IMR-90 (cell line): ENCODE measurements at regions not wholly inside any gene's neighbourhood (a gene's known extent, or its start where the extent isn't known, plus 50 kb on each side); places are given as distances from the start of the nearest gene placed in this dataset.

Experiments
- ATAC-seq: fragments of 200-7000 bp; cut with Tn5 transposase; 2 replicates; pipeline ENCODE4 v1.9.1; 2020; ENCODE audit warnings: low read depth, mild to moderate bottlenecking, moderate library complexity
- BruUV-seq: library from RNA; stranded (reverse); fragments of 400-500 nt; replicated peaks from 2 replicates; lab custom pipeline; 2021; lab: Mats Ljungman, UMichigan
- CTCF ChIA-PET: fragments of 300-600 bp; formaldehyde crosslinking; extraction: SDS; loops from one replicate; lab custom pipeline; 2021; ENCODE audit warnings: antibody characterized with exemption; lab: Yijun Ruan, JAX
- POLR2A ChIA-PET: fragments of 300-600 bp; sonication (Branson Sonifier 250); formaldehyde crosslinking; loops from one replicate; lab custom pipeline; 2022; ENCODE audit warnings: antibody characterized with exemption; ENCODE audit not compliant: unreplicated experiment; lab: Charles Lee
- DNase-seq: peaks from one replicate; pipeline ENCODE4 v3.0.0; 2013
- H2AFZ ChIP-seq: replicated peaks from 2 replicates; pipeline ENCODE3; 2013; ENCODE audit warnings: low read length, mild to moderate bottlenecking; ENCODE audit not compliant: poor library complexity
- H2AK5ac ChIP-seq: 2 replicates; pipeline ENCODE4 v1.6.1; 2013; ENCODE audit warnings: low read depth, low read length, inconsistent platforms
- H2AK9ac ChIP-seq: replicated peaks from 2 replicates; pipeline ENCODE3; 2013; ENCODE audit warnings: mild to moderate bottlenecking, low read depth, low read length, moderate library complexity; ENCODE audit not compliant: poor library complexity
- H2BK120ac ChIP-seq: 2 replicates; pipeline ENCODE4 v1.6.1; 2013; ENCODE audit warnings: low read depth, low read length, inconsistent platforms
- H2BK15ac ChIP-seq: 3 replicates; pipeline ENCODE4 v1.6.1; 2013; ENCODE audit warnings: low read depth, low read length, inconsistent platforms
- H2BK20ac ChIP-seq: 2 replicates; pipeline ENCODE4 v1.6.1; 2013; ENCODE audit warnings: low read depth, mild to moderate bottlenecking, inconsistent platforms, low read length, moderate library complexity
- H2BK5ac ChIP-seq: 2 replicates; pipeline ENCODE4 v1.6.1; 2013; ENCODE audit warnings: mild to moderate bottlenecking, low read depth, low read length, inconsistent platforms; ENCODE audit not compliant: poor library complexity, severe bottlenecking
- H3K14ac ChIP-seq: replicated peaks from 2 replicates; pipeline ENCODE4 v1.6.1; 2013; ENCODE audit warnings: low read depth, low read length, inconsistent platforms
- H3K18ac ChIP-seq: 2 replicates; pipeline ENCODE4 v1.6.1; 2013; ENCODE audit warnings: low read depth, low read length, control low read depth
- H3K23ac ChIP-seq: 2 replicates; pipeline ENCODE4 v1.6.1; 2013; ENCODE audit warnings: low read depth, low read length, inconsistent platforms
- H3K27ac ChIP-seq: 2 replicates; pipeline ENCODE4 v1.5.1; 2013; ENCODE audit warnings: mild to moderate bottlenecking, control low read depth, low read length; ENCODE audit not compliant: insufficient read depth
- H3K27me3 ChIP-seq: 2 replicates; pipeline ENCODE4 v1.6.1; 2013; ENCODE audit warnings: low read length; ENCODE audit not compliant: control insufficient read depth, insufficient read depth
- H3K36me3 ChIP-seq: 2 replicates; pipeline ENCODE4 v1.6.1; 2013; ENCODE audit warnings: low read length, mixed read lengths; ENCODE audit not compliant: control insufficient read depth, insufficient read depth
- H3K4ac ChIP-seq: 2 replicates; pipeline ENCODE4 v1.6.1; 2013; ENCODE audit warnings: low read depth, low read length, inconsistent platforms
- H3K4me1 ChIP-seq: 2 replicates; pipeline ENCODE4 v1.6.1; 2013; ENCODE audit warnings: low read length, mixed read lengths; ENCODE audit not compliant: control insufficient read depth, insufficient read depth
- H3K4me2 ChIP-seq: 2 replicates; pipeline ENCODE4 v1.6.1; 2013; ENCODE audit warnings: low read depth, mild to moderate bottlenecking, control low read depth, low read length, moderate library complexity
- H3K4me3 ChIP-seq: 2 replicates; pipeline ENCODE4 v1.5.1; 2013; ENCODE audit warnings: low read depth, mild to moderate bottlenecking, control low read depth, low read length, moderate library complexity; ENCODE audit not compliant: insufficient read depth
- H3K56ac ChIP-seq: 2 replicates; pipeline ENCODE4 v1.6.1; 2013; ENCODE audit warnings: low read length, inconsistent platforms; ENCODE audit not compliant: insufficient read depth; ENCODE audit errors: extremely low read depth
- H3K79me1 ChIP-seq, 2 experiments: 2 replicates each; pipeline ENCODE4 v1.6.1; 2013; ENCODE audit warnings: low read length in 2 of 2, inconsistent platforms in 1 of 2, low read depth in 1 of 2
- H3K9ac ChIP-seq: 2 replicates; pipeline ENCODE4 v1.6.1; 2013; ENCODE audit warnings: low read depth, low read length, control low read depth
- H3K9me1 ChIP-seq: 2 replicates; pipeline ENCODE4 v1.6.1; 2013; ENCODE audit warnings: low read length, inconsistent platforms; ENCODE audit not compliant: insufficient read depth
- H3K9me3 ChIP-seq: 2 replicates; pipeline ENCODE4 v1.6.1; 2013; ENCODE audit warnings: low read length; ENCODE audit not compliant: control insufficient read depth, insufficient read depth
- H4K20me1 ChIP-seq: 2 replicates; pipeline ENCODE4 v1.6.1; 2013; ENCODE audit warnings: low read length, inconsistent platforms; ENCODE audit not compliant: insufficient read depth
- H4K5ac ChIP-seq: 2 replicates; pipeline ENCODE4 v1.6.1; 2013; ENCODE audit warnings: mild to moderate bottlenecking, low read depth, low read length, control low read depth
- H4K8ac ChIP-seq, 2 experiments: 2 replicates each; pipeline ENCODE4 v1.6.1; 2013; ENCODE audit warnings: low read depth in 2 of 2, low read length in 2 of 2, control low read depth in 1 of 2, inconsistent platforms in 1 of 2
- H4K91ac ChIP-seq: 2 replicates; pipeline ENCODE4 v1.6.1; 2013; ENCODE audit warnings: low read depth, low read length, inconsistent platforms; ENCODE audit not compliant: insufficient read depth
- BHLHE40 ChIP-seq: fragments of 150-350 bp; IDR thresholded peaks from 2 replicates; pipeline ENCODE4 v1.6.1; 2016; ENCODE audit warnings: mild to moderate bottlenecking, low read depth, low read length
- CEBPB ChIP-seq: IDR thresholded peaks from 2 replicates; pipeline ENCODE4 v1.6.1; 2012; ENCODE audit warnings: low read depth, low read length, improper control_type of control experiment
- CTCF ChIP-seq: conservative IDR thresholded peaks from 2 replicates; pipeline ENCODE4 v1.5.1; 2012; ENCODE audit warnings: mild to moderate bottlenecking, low read depth, low read length, improper control_type of control experiment
- ELK1 ChIP-seq: fragments of 150-350 bp; IDR thresholded peaks from 2 replicates; pipeline ENCODE4 v1.6.1; 2016; ENCODE audit warnings: low read depth, mild to moderate bottlenecking, low read length, moderate library complexity, borderline replicate concordance
- FOS ChIP-seq: fragments of 150-350 bp; IDR thresholded peaks from 2 replicates; pipeline ENCODE4 v1.6.1; 2016; ENCODE audit warnings: low read depth, low read length
- MAFK ChIP-seq: IDR thresholded peaks from 2 replicates; pipeline ENCODE4 v1.6.1; 2012; ENCODE audit warnings: low read depth, low read length, improper control_type of control experiment
- MAZ ChIP-seq: IDR thresholded peaks from 2 replicates; pipeline ENCODE4 v1.6.1; 2012; ENCODE audit warnings: low read depth, mild to moderate bottlenecking, low read length, improper control_type of control experiment, moderate library complexity, borderline replicate concordance
- MXI1 ChIP-seq: IDR thresholded peaks from 2 replicates; pipeline ENCODE4 v1.6.1; 2012; ENCODE audit warnings: low read depth, mild to moderate bottlenecking, low read length, moderate library complexity, borderline replicate concordance
- NFE2L2 ChIP-seq: fragments of 150-350 bp; IDR thresholded peaks from 2 replicates; pipeline ENCODE4 v1.6.1; 2016; ENCODE audit warnings: low read depth, mild to moderate bottlenecking, low read length
- POLR2A ChIP-seq: IDR thresholded peaks from 2 replicates; pipeline ENCODE4 v1.6.1; 2012; ENCODE audit warnings: mild to moderate bottlenecking, low read depth, low read length
- RAD21 ChIP-seq: IDR thresholded peaks from 2 replicates; pipeline ENCODE4 v1.6.1; 2012; ENCODE audit warnings: low read length, improper control_type of control experiment
- RCOR1 ChIP-seq: IDR thresholded peaks from 2 replicates; pipeline ENCODE4 v1.6.1; 2012; ENCODE audit warnings: mild to moderate bottlenecking, low read length, improper control_type of control experiment; ENCODE audit not compliant: insufficient replicate concordance
- SMC3 ChIP-seq: fragments of 150-350 bp; IDR thresholded peaks from 2 replicates; pipeline ENCODE4 v1.6.1; 2016; ENCODE audit warnings: low read depth, mild to moderate bottlenecking, antibody characterized with exemption, low read length, moderate library complexity
- USF2 ChIP-seq: fragments of 150-350 bp; IDR thresholded peaks from 2 replicates; pipeline ENCODE4 v1.6.1; 2017; ENCODE audit warnings: mild to moderate bottlenecking, antibody characterized with exemption, low read length, low read depth
- WGBS, 2 experiments: methylation state at CpG; one replicate each; pipeline versions ENCODE4 v1.1.5 to v1.1.7; 2013; ENCODE audit warnings: missing lambda C conversion rate in 2 of 2; ENCODE audit not compliant: insufficient read length in 1 of 2; ENCODE audit errors: extremely low coverage in 2 of 2; 5-methylcytosine and 5-hydroxymethylcytosine counted together
- dilution Hi-C: fragments of 300-500 bp; cut with HindIII; formaldehyde crosslinking; loops from one replicate; pipeline ENCODE4 v1.14.3; 2018; ENCODE audit warnings: low sequenced_read_pairs; ENCODE audit not compliant: unreplicated experiment
- in situ Hi-C: fragments of 300-500 bp; cut with MboI; formaldehyde crosslinking; loops from 3 replicates; pipeline ENCODE4 v1.14.3; 2019; ENCODE audit warnings: low sequenced_read_pairs, inconsistent platforms, mixed read lengths
- intact Hi-C: fragments of 100-400 bp; cut with micrococcal nuclease; formaldehyde crosslinking; loops from 2 replicates; pipeline ENCODE4 v1.10.0; 2022

- Histone ChIP-seq H2AK9ac (no peak overlapping the region), H2BK20ac (no peak overlapping the region), H2AK5ac (no peak overlapping the region), H3K4me2 (no peak overlapping the region), H3K9ac (no peak overlapping the region), H4K91ac (no peak overlapping the region), H3K14ac (no peak overlapping the region), H4K5ac (no peak overlapping the region), H2BK5ac (no peak overlapping the region), H3K4me3 (no peak overlapping the region), H3K27me3 (no peaks in the 10 kb centered on the region), H3K18ac (no peak overlapping the region), H3K56ac (no peak overlapping the region), H2AFZ (no peak overlapping the region), H3K4ac (no peak overlapping the region), H4K20me1 (no peaks in the 10 kb centered on the region), H3K4me1 (no peaks in the 10 kb centered on the region), H4K8ac (no peak overlapping the region), H3K9me3 (no peaks in the 10 kb centered on the region), H2BK120ac (no peak overlapping the region), H3K23ac (no peak overlapping the region), H3K79me1 (no peaks in the 10 kb centered on the region), H3K9me1 (no peaks in the 10 kb centered on the region), H3K36me3 (no peaks in the 10 kb centered on the region), H2BK15ac (no peak overlapping the region), H3K27ac (no peak overlapping the region)
- no TSS peak for BruUV-seq
- POLR2A ChIA-PET: no interaction called here
- DNase-seq (no peak), ATAC-seq (no peak)
- dilution Hi-C loops (no loop called here), intact Hi-C loops (no loop called here), in situ Hi-C loops (no loop called here)
- CTCF ChIA-PET: no interaction called here
- TF ChIP-seq NFE2L2: no peak
- no peak for TF ChIP-seq CEBPB
- no peak for TF ChIP-seq USF2
- no peak for TF ChIP-seq BHLHE40
- TF ChIP-seq MXI1: no peak
- TF ChIP-seq CTCF: no peak
- TF ChIP-seq POLR2A: no peak
- no peak for TF ChIP-seq MAFK
- no peak for TF ChIP-seq RAD21
- no peak for TF ChIP-seq RCOR1
- no peak for TF ChIP-seq SMC3
- no peak for TF ChIP-seq FOS
- no peak for TF ChIP-seq MAZ
- TF ChIP-seq ELK1: no peak
- no CpG with 5 or more reads among the region's 2 CpGs for WGBS, 2 experiments
These were observed 1116.2 kb downstream of the DIAPH3 start for GRCh38 chr13:59047546-59047945.
